AG20443 (cell line): ENCODE measurements at regions not wholly inside any gene's neighbourhood (a gene's known extent, or its start where the extent isn't known, plus 50 kb on each side); places are given as distances from the start of the nearest gene placed in this dataset.

Experiments used
- DNase-seq: peaks from one replicate; pipeline ENCODE4 v3.0.0; 2012; ENCODE audit warnings: low spot score, mixed read lengths

- no peak for DNase-seq
Observed at GRCh38 chr3:158970006-158970405, 168.2 kb downstream of the MFSD1 start.

- no peak for DNase-seq
Observed at GRCh38 chr3:158974904-158975303, 173.1 kb downstream of the MFSD1 start.

GRCh38 chr3:158976966-158977365, 175.1 kb downstream of the MFSD1 start:
- no peak for DNase-seq

GRCh38 chr3:158977497-158977896, 175.6 kb downstream of the MFSD1 start:
- DNase-seq, result no peak

- DNase-seq, result no peak
Observed at GRCh38 chr3:158983216-158984099, 181.6 kb downstream of the MFSD1 start.

- DNase-seq, result no peak
Observed at GRCh38 chr3:158991146-158991705, 189.4 kb downstream of the MFSD1 start.

GRCh38 chr3:158992463-158992862, 190.6 kb downstream of the MFSD1 start:
- no peak for DNase-seq

- DNase-seq, result no peak
Observed at GRCh38 chr3:158994386-158994785, 192.5 kb downstream of the MFSD1 start.

GRCh38 chr3:159001711-159002110, 199.9 kb downstream of the MFSD1 start:
- no peak for DNase-seq

GRCh38 chr3:159005137-159005536, 203.3 kb downstream of the MFSD1 start:
- DNase-seq, result no peak

- DNase-seq, result no peak
Observed at GRCh38 chr3:159007331-159007730, 205.5 kb downstream of the MFSD1 start.

- DNase-seq, result no peak
Observed at GRCh38 chr3:159008401-159008800, 206.5 kb downstream of the MFSD1 start.

- no peak for DNase-seq
Observed at GRCh38 chr3:159018341-159018740, 216.5 kb downstream of the MFSD1 start.

GRCh38 chr3:159025733-159026132, 223.9 kb downstream of the MFSD1 start:
- no peak for DNase-seq

- no peak for DNase-seq
Observed at GRCh38 chr3:159026510-159026909, 224.7 kb downstream of the MFSD1 start.

GRCh38 chr3:159028706-159029105, 226.9 kb downstream of the MFSD1 start:
- no peak for DNase-seq

- no peak for DNase-seq
Observed at GRCh38 chr3:159029306-159030026, 227.6 kb downstream of the MFSD1 start.

GRCh38 chr3:159030138-159030670, 228.3 kb downstream of the MFSD1 start:
- no peak for DNase-seq

GRCh38 chr3:159030886-159031679, 229.2 kb downstream of the MFSD1 start:
- DNase-seq, result no peak

GRCh38 chr3:159032311-159032710, 230.5 kb downstream of the MFSD1 start:
- no peak for DNase-seq

GRCh38 chr3:159038405-159038804, 236.6 kb downstream of the MFSD1 start:
- no peak for DNase-seq

- no peak for DNase-seq
Observed at GRCh38 chr3:159039286-159039685, 237.4 kb downstream of the MFSD1 start.
